GM13977 (cell line): ENCODE measurements at regions not wholly inside any gene's neighbourhood (a gene's known extent, or its start where the extent isn't known, plus 50 kb on each side); places are given as distances from the start of the nearest gene placed in this dataset.

Experiments used
- DNase-seq: peaks from one replicate; pipeline ENCODE4 v3.0.0; 2012; ENCODE audit warnings: low spot score
- in situ Hi-C: fragments of 300-500 bp; cut with MboI; formaldehyde crosslinking; loops from one replicate; pipeline ENCODE4 v1.12.0; 2022; ENCODE audit warnings: low sequenced_read_pairs, low pct_unique_long_range_greater_than_20kb, mixed read lengths, inconsistent platforms; ENCODE audit not compliant: unreplicated experiment
- TF ChIP-seq, protein P1 (sequence below): IDR thresholded peaks from 2 replicates; pipeline ENCODE4 v1.5.1; 2012; ENCODE audit warnings: mild to moderate bottlenecking, control low read depth; ENCODE audit not compliant: insufficient read depth; ENCODE audit errors: extremely low read depth, missing control alignments

DNA sequence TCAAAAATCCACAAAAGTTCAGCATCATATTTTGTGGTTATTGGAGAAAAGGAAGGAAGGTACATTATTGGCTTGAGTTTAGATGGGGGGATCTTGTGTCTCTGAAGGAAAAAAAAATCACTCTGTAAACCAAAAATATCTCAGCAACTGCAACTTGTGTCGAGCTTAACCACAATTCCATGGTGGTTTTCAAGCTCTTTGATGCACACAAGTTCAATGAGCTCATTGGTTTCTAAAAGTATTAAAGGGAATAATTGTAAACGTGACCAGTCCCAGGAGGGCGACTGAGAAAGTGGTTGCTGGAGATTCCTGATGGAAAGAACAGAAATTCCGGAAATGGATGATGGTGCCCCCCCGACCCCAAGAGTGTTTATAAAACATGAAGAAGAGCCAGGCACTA, 173.8 kb downstream of the PSAT1 start:
- no peak for DNase-seq
- TF ChIP-seq, protein P1, sequence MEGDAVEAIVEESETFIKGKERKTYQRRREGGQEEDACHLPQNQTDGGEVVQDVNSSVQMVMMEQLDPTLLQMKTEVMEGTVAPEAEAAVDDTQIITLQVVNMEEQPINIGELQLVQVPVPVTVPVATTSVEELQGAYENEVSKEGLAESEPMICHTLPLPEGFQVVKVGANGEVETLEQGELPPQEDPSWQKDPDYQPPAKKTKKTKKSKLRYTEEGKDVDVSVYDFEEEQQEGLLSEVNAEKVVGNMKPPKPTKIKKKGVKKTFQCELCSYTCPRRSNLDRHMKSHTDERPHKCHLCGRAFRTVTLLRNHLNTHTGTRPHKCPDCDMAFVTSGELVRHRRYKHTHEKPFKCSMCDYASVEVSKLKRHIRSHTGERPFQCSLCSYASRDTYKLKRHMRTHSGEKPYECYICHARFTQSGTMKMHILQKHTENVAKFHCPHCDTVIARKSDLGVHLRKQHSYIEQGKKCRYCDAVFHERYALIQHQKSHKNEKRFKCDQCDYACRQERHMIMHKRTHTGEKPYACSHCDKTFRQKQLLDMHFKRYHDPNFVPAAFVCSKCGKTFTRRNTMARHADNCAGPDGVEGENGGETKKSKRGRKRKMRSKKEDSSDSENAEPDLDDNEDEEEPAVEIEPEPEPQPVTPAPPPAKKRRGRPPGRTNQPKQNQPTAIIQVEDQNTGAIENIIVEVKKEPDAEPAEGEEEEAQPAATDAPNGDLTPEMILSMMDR = no peak
- in situ Hi-C loops = no loop called here

GRCh38 chr9:78472111-78472510, 175.2 kb downstream of the PSAT1 start:
- in situ Hi-C loops = no loop called here
- TF ChIP-seq, protein P1 = no peak
- DNase-seq = no peak

- in situ Hi-C loops = no loop called here
These were observed 182.5 kb downstream of the PSAT1 start for GRCh38 chr9:78479441-78479840.

DNA sequence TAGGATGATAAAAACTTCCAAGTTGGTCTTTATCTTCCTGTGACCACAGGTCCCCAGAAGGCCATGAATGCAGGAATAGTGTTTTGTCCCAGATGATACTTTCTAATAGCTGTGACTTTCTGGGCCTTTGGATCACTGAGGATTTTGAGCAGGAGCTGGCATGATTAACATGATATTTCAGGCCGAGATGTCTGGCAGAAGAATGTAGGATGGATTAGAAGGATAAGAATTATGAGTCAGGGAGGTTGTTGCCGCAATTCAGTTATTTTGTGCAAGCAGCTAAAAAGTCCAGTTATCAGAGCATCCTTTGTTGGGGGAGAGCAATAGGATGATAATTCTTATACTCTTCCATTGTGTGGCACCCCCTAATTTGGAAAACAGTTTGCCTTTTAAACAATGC, 189.7 kb downstream of the PSAT1 start:
- no peak for DNase-seq
- TF ChIP-seq, protein P1 = no peak
- in situ Hi-C loops = no loop called here

More at GRCh38 chr9:78479441-78479840, 182.5 kb downstream of the PSAT1 start:
- TF ChIP-seq, protein P1 = no peak
- no peak for DNase-seq

DNA sequence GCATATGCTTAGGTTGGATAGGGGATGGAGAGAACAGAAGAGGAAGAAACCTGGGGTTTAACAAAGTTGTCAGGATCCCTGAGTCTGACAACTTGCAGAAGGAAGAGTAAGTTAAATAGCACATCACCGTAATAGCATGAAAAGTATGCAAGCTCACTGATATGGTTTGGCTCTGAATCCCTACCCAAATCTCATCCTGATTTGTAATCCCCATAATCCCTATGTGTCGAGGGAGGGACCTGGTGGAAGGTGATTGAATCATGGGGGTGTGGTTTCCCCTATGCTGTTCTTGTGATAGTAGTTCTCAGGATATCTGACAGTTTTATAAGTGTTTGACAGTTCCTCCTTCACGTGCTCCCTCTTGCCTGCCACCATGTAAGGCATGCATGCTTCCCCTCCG, 193.3 kb downstream of the PSAT1 start:
- in situ Hi-C loops = no loop called here
- TF ChIP-seq, protein P1 = no peak
- DNase-seq = no peak

- TF ChIP-seq, protein P1 = no peak
- DNase-seq = no peak
- in situ Hi-C loops = no loop called here
These were observed 194.5 kb downstream of the PSAT1 start for GRCh38 chr9:78491402-78491801.
